ENCODE measurements at regions not wholly inside any gene's neighbourhood (a gene's known extent, or its start where the extent isn't known, plus 50 kb on each side); places are given as distances from the start of the nearest gene placed in this dataset.
"Not testable (repeated sequence)": the region's sequence is repeated elsewhere in the genome, so short reads cannot be mapped to it uniquely, and the experiment has no call there.

- TF ChIP-seq SUZ12 (IDR thresholded peaks at IDR 0.05; ENCODE audit: extremely low read depth, insufficient read depth, insufficient read length); YY1 (IDR thresholded peaks at IDR 0.05; ENCODE audit: insufficient read depth, insufficient read length); ZNF274 (IDR thresholded peaks at IDR 0.05; ENCODE audit: low read depth, low read length): not testable (repeated sequence)
Observed at GRCh38 chr3:194903447-194903846, 217.8 kb downstream of the FAM43A start.

Measured in NT2/D1 (cell line).